ENCODE measurements at regions not wholly inside any gene's neighbourhood (a gene's known extent, or its start where the extent isn't known, plus 50 kb on each side); places are given as distances from the start of the nearest gene placed in this dataset.

DNA sequence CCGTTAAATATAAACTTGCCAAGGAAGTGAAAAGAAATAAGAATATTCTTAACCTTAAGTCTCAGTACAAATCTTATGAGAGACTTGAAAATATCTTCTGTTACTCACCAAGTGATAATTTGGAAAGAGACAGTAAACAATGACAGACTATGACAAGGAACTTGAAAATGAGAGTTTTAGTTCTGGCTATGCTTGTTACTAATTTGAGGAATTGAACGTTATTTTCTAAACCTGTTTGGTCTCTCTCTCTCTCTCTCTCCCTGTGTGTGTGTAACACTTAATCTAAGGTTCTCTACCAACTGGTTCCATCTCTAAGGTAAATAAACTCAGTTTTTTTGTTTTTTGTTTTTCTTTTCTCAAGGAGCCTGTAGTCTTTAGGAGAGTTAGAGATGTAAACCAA is 161.8 kb downstream of the AMY1C start:
- in situ Hi-C loops (cut with HindIII; ENCODE audit: extremely low pct_ligation_motif_present, low pct_unique_long_range_greater_than_20kb) = no loop called here
- H3K4me3 ChIP-seq (replicated peaks in 1 of 3; ENCODE audit: insufficient read depth in 1 of 3, low read depth in 2 of 3, low read length in 3 of 3) = no peak overlapping the region
- H3K79me2 ChIP-seq (ENCODE audit: insufficient read depth, low read length) = no peaks in the 10 kb centered on the region
- H3K9me3 ChIP-seq (ENCODE audit: low read length) = peaks cover 12% of the 10 kb centered on the region
- intact Hi-C loops (cut with micrococcal nuclease; ENCODE audit: unreplicated experiment) = no loop called here
- TF ChIP-seq MAFK (conservative IDR thresholded peaks at IDR 0.05 in 1 of 2, IDR thresholded peaks at IDR 0.05 in 1 of 2; ENCODE audit: low read length in 2 of 2) (no peak), HOXD1 (CRISPR knock-in tag; IDR thresholded peaks at IDR 0.05) (no peak), SOX13 (IDR thresholded peaks at IDR 0.05) (no peak), SOX13 (CRISPR knock-in tag; conservative IDR thresholded peaks at IDR 0.05 in 1 of 2, IDR thresholded peaks at IDR 0.05 in 1 of 2) (no peak)
- no peak overlapping the region for H3K27ac ChIP-seq (ENCODE audit: extremely low read length, insufficient read depth, low read length)
- no peak overlapping the region for H3K4me2 ChIP-seq (ENCODE audit: low read depth, low read length)
- H2AFZ ChIP-seq (ENCODE audit: low read length) = no peak overlapping the region
- CTCF ChIA-PET (ENCODE audit: low intra/inter-chr PET ratio, low total read pairs) = no interaction called here
- H3K27me3 ChIP-seq (ENCODE audit: control insufficient read depth in 1 of 2, insufficient read depth in 2 of 2, low read length in 2 of 2) = no peaks in the 10 kb centered on the region
- POLR2A ChIA-PET = no interaction called here
- H4K20me1 ChIP-seq (ENCODE audit: insufficient read depth, low read length) = no peaks in the 10 kb centered on the region
- DNase-seq (ENCODE audit: low spot score) (no peak), ATAC-seq (no peak), FAIRE-seq (no peak)
- BruUV-seq (replicated peaks) = no TSS peak
- 2% methylated on average over 2 of the region's 2 CpGs for WGBS (ENCODE audit: low lambda C conversion rate)
- H3K36me3 ChIP-seq (replicated peaks in 1 of 2; ENCODE audit: control insufficient read depth in 1 of 2, insufficient read depth in 2 of 2, low read length in 2 of 2) = no peaks in the 10 kb centered on the region
- H3K9ac ChIP-seq (ENCODE audit: insufficient read depth, low read depth, low read length) = no peak overlapping the region
- no peaks in the 10 kb centered on the region for H3K4me1 ChIP-seq (ENCODE audit: insufficient read depth, low read length)

DNA sequence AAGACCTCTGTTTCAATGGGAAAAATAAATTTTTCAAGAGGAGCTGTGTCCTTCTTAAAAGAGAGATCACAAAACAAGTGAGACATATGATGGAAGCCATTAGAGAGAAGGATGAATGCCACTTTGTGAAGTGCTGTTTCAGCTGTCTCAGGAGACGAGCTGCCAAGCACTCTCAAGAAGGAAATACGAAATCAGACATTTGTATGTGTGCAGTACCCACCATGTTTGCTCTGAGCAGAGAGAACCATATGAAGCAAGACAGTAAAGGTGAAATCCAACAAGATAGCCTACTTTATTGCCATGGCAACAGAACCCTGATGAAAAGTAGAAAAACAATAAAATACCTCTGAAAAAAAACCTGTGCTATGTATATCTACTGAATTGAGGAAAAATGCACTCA is 168.1 kb downstream of the AMY1C start:
- no peak for TF ChIP-seq PTBP1 (IDR thresholded peaks at IDR 0.05; ENCODE audit: low read depth, low read length, poor library complexity, severe bottlenecking)
- no peaks in the 10 kb centered on the region for H4K20me1 ChIP-seq (ENCODE audit: insufficient read depth, low read length)
- intact Hi-C loops (cut with micrococcal nuclease; ENCODE audit: unreplicated experiment) = no loop called here
- no peaks in the 10 kb centered on the region for H3K4me1 ChIP-seq (ENCODE audit: insufficient read depth, low read length)
- no peak for ATAC-seq
- H3K9ac ChIP-seq (ENCODE audit: insufficient read depth, low read depth, low read length) = no peak overlapping the region
- DNase-seq (ENCODE audit: low spot score) = no peak
- FAIRE-seq = no peak
- POLR2A ChIA-PET = no interaction called here
- CTCF ChIA-PET (ENCODE audit: low intra/inter-chr PET ratio, low total read pairs) = no interaction called here
- no peaks in the 10 kb centered on the region; a peak in 1 of 5 replicates for H3K27me3 ChIP-seq (ENCODE audit: control insufficient read depth in 1 of 2, insufficient read depth in 2 of 2, low read length in 2 of 2)
- no peak overlapping the region for H2AFZ ChIP-seq (ENCODE audit: low read length)
- WGBS (ENCODE audit: low lambda C conversion rate) = 0% methylated on average over 2 of the region's 2 CpGs
- no peak overlapping the region for H3K4me3 ChIP-seq (replicated peaks in 1 of 3; ENCODE audit: insufficient read depth in 1 of 3, low read depth in 2 of 3, low read length in 3 of 3)
- H3K9me3 ChIP-seq (ENCODE audit: low read length) = peaks cover 30% of the 10 kb centered on the region
- no peak overlapping the region for H3K4me2 ChIP-seq (ENCODE audit: low read depth, low read length)
- in situ Hi-C loops (cut with HindIII; ENCODE audit: extremely low pct_ligation_motif_present, low pct_unique_long_range_greater_than_20kb) = no loop called here
- BruUV-seq (replicated peaks) = no TSS peak
- no peaks in the 10 kb centered on the region for H3K36me3 ChIP-seq (replicated peaks in 1 of 2; ENCODE audit: control insufficient read depth in 1 of 2, insufficient read depth in 2 of 2, low read length in 2 of 2)
- H3K79me2 ChIP-seq (ENCODE audit: insufficient read depth, low read length) = no peaks in the 10 kb centered on the region
- H3K27ac ChIP-seq (ENCODE audit: extremely low read length, insufficient read depth, low read length) = no peak overlapping the region
